ENCODE measurements at regions not wholly inside any gene's neighbourhood (a gene's known extent, or its start where the extent isn't known, plus 50 kb on each side); places are given as distances from the start of the nearest gene placed in this dataset.

DNA sequence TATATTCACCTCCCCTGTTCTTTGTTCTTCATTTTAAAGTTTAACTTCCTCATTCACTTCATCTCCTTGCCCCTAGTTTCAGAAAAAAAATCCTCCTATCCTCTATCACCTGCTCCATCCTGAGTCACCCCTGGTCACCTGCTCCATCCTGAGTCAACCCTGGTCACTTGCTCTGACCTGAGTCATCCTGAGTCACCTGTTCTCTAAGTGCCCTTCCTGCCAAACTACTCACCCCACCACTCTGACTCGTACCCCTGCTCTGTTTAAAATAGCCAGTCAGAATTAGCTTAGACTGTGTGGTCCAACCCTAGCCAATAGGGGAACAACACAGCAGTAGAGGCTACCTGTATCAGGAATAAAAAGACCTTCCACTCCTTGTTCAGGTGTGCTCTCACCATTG is 716.9 kb downstream of the ZBBX start:
- TF ChIP-seq CTCF (IDR thresholded peaks at IDR 0.05; ENCODE audit: low read depth, low read length, poor library complexity, severe bottlenecking) (no peak), EZH2phosphoT487 (IDR thresholded peaks at IDR 0.05; ENCODE audit: borderline replicate concordance, low read length) (no peak)
